Fibroblast of upper back skin (primary cell): ENCODE measurements at regions not wholly inside any gene's neighbourhood (a gene's known extent, or its start where the extent isn't known, plus 50 kb on each side); places are given as distances from the start of the nearest gene placed in this dataset.

ENCODE experiments used
- DNase-seq: peaks from one replicate; pipeline ENCODE4 v3.0.0-alpha.2; 2013

- DNase-seq = no peak
These were observed 52.9 kb upstream of the IRX1 start for GRCh38 chr5:3542769-3543168.

GRCh38 chr5:3542158-3542557 lies 53.5 kb upstream of the IRX1 start:
- DNase-seq = no peak

- DNase-seq = no peak
These were observed 56.7 kb upstream of the IRX1 start for GRCh38 chr5:3538886-3539285.

GRCh38 chr5:3537942-3538341 lies 57.7 kb upstream of the IRX1 start:
- no peak for DNase-seq

- DNase-seq = no peak
These were observed 60.0 kb upstream of the IRX1 start for GRCh38 chr5:3535414-3536211.

GRCh38 chr5:3534997-3535396 lies 60.6 kb upstream of the IRX1 start:
- DNase-seq = no peak

GRCh38 chr5:3531320-3531986 lies 64.2 kb upstream of the IRX1 start:
- no peak for DNase-seq

GRCh38 chr5:3530251-3530650 lies 65.4 kb upstream of the IRX1 start:
- DNase-seq = no peak

GRCh38 chr5:3526551-3527185 lies 69.0 kb upstream of the IRX1 start:
- no peak for DNase-seq

- DNase-seq = no peak
These were observed 73.1 kb upstream of the IRX1 start for GRCh38 chr5:3522491-3522890.

- DNase-seq = no peak
These were observed 77.1 kb upstream of the IRX1 start for GRCh38 chr5:3518576-3518975.

GRCh38 chr5:3518051-3518450 lies 77.6 kb upstream of the IRX1 start:
- no peak for DNase-seq

- no peak for DNase-seq
These were observed 78.3 kb upstream of the IRX1 start for GRCh38 chr5:3517348-3517747.

- DNase-seq = no peak
These were observed 83.1 kb upstream of the IRX1 start for GRCh38 chr5:3512361-3513095.

- no peak for DNase-seq
These were observed 83.7 kb upstream of the IRX1 start for GRCh38 chr5:3511934-3512333.

GRCh38 chr5:3511519-3511918 lies 84.1 kb upstream of the IRX1 start:
- DNase-seq = no peak

GRCh38 chr5:3510642-3511417 lies 84.8 kb upstream of the IRX1 start:
- no peak for DNase-seq

- no peak for DNase-seq
These were observed 86.3 kb upstream of the IRX1 start for GRCh38 chr5:3509290-3509689.

GRCh38 chr5:3508395-3508794 lies 87.2 kb upstream of the IRX1 start:
- no peak for DNase-seq

- no peak for DNase-seq
These were observed 104.6 kb upstream of the IRX1 start for GRCh38 chr5:3490957-3491507.

GRCh38 chr5:3489239-3489843 lies 106.3 kb upstream of the IRX1 start:
- DNase-seq = no peak

- no peak for DNase-seq
These were observed 110.8 kb upstream of the IRX1 start for GRCh38 chr5:3484836-3485235.
